GM06990 (cell line): ENCODE measurements at regions not wholly inside any gene's neighbourhood (a gene's known extent, or its start where the extent isn't known, plus 50 kb on each side); places are given as distances from the start of the nearest gene placed in this dataset.

Experiments used
- DNase-seq: peaks from one replicate; pipeline ENCODE4 v3.0.0-alpha.2; 2011; ENCODE audit not compliant: insufficient read length; ENCODE audit errors: extremely low read depth
- H3K27me3 ChIP-seq: replicated peaks from 2 replicates; pipeline ENCODE4 v1.6.0; 2011; ENCODE audit warnings: low read length; ENCODE audit not compliant: control insufficient read depth, insufficient read depth
- H3K36me3 ChIP-seq: 2 replicates; pipeline ENCODE4 v1.5.1; 2011; ENCODE audit warnings: low read length; ENCODE audit not compliant: control insufficient read depth, insufficient read depth
- H3K4me3 ChIP-seq: replicated peaks from 2 replicates; pipeline ENCODE4 v1.5.1; 2011; ENCODE audit warnings: low read depth, mild to moderate bottlenecking, control low read depth, low read length
- CTCF ChIP-seq: IDR thresholded peaks from 2 replicates; pipeline ENCODE4 v1.5.1; 2011; ENCODE audit warnings: low read length, control low read depth, mild to moderate bottlenecking, inconsistent platforms; ENCODE audit not compliant: insufficient read depth, poor library complexity, severe bottlenecking

- TF ChIP-seq CTCF = no peak
- Histone ChIP-seq H3K36me3 (no peaks in the 10 kb centered on the region), H3K4me3 (no peak overlapping the region), H3K27me3 (peaks cover 1% of the 10 kb centered on the region)
- DNase-seq = no peak
These were observed 151.7 kb upstream of the ZNF366 start for GRCh38 chr5:72658761-72659540.

- H3K4me3 ChIP-seq = no peak overlapping the region
- no peaks in the 10 kb centered on the region for H3K36me3 ChIP-seq
- peaks cover 1% of the 10 kb centered on the region for H3K27me3 ChIP-seq
- no peak for DNase-seq
- no peak for TF ChIP-seq CTCF
These were observed 151.0 kb upstream of the ZNF366 start for GRCh38 chr5:72658161-72658560.

GRCh38 chr5:72656756-72657513 is 149.7 kb upstream of the ZNF366 start:
- TF ChIP-seq CTCF = no peak
- H3K4me3 ChIP-seq = no peak overlapping the region
- H3K27me3 ChIP-seq = no peaks in the 10 kb centered on the region
- no peaks in the 10 kb centered on the region for H3K36me3 ChIP-seq
- no peak for DNase-seq

- no peaks in the 10 kb centered on the region for H3K27me3 ChIP-seq
- no peak for DNase-seq
- no peak overlapping the region for H3K4me3 ChIP-seq
- H3K36me3 ChIP-seq = no peaks in the 10 kb centered on the region
- no peak for TF ChIP-seq CTCF
These were observed 149.1 kb upstream of the ZNF366 start for GRCh38 chr5:72656331-72656730.

- TF ChIP-seq CTCF = no peak
- no peaks in the 10 kb centered on the region for H3K36me3 ChIP-seq
- no peak overlapping the region for H3K4me3 ChIP-seq
- no peaks in the 10 kb centered on the region for H3K27me3 ChIP-seq
- no peak for DNase-seq
These were observed 147.0 kb upstream of the ZNF366 start for GRCh38 chr5:72654231-72654630.

- no peak for TF ChIP-seq CTCF
- Histone ChIP-seq H3K36me3 (no peaks in the 10 kb centered on the region), H3K4me3 (no peak overlapping the region), H3K27me3 (no peaks in the 10 kb centered on the region)
- DNase-seq = no peak
These were observed 146.4 kb upstream of the ZNF366 start for GRCh38 chr5:72653586-72653985.
